GM18861 (cell line): ENCODE measurements at regions not wholly inside any gene's neighbourhood (a gene's known extent, or its start where the extent isn't known, plus 50 kb on each side); places are given as distances from the start of the nearest gene placed in this dataset.
A peak's percentile ranks its signal among the peaks of the same experiment; 100 is the strongest.
"Not testable (repeated sequence)": the region's sequence is repeated elsewhere in the genome, so short reads cannot be mapped to it uniquely, and the experiment has no call there.

Experiments used
- ATAC-seq: cut with Tn5 transposase; IDR thresholded peaks from one replicate; pipeline ENCODE4 v1.9.1; 2021; ENCODE audit not compliant: unreplicated experiment

DNA sequence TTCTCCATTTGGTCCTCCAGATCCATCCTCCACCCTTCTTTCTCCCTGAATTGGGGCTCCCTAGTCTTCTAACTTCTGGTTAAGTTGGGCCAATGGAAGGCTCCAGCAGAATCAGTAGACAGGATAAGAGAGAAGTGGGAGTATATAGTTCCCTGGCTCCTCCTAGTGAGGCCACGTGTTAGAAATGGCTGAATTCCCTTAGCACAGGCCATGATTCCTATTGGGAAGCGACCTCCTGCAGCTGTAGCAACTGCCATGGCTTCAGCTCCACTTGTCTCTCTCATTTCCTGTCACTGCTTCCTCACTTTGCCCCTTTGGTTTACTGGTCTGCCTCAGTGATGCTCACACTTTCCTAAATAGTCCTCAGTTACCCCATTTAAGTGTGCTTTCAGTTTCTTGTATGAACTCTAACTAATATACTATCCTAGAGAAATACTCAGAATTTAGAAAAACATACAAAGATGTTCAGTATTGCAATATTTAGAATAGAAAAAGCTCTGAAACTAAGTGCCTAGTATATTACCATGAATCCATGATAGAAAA, 104.8 kb upstream of the SMARCA2 start:
- ATAC-seq = no peak

DNA sequence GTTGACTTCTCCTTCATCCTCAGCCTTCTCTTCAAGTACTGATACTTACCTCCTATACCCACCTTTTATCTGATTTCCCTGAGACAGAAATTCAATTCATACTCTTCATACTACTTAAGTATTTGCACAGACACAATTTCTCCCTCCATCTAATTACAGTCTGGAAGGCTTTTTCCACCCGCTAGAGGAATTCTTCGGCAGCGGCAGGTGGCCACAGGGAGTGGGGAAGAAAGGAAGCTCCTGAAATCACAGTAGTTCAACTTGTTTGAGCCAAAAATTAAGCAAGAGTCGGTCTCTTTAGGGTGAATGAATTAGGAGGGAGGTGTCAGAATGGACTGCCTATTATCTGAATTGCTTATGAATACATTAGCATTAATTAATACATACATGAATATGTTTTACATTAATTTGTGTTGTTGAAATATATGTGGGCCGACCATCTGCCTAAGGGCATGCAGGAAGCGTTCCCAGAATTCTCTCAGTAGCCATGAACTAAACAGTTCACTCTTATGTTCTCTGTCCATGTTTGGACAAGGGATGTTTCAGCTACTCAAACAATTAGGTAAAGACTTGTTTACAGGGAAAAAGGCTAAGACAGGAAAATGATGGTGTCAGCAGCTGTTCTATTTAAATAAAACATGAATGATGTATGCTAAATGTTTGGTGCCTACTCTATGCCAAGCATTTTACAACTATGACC, 101.4 kb upstream of the SMARCA2 start:
- ATAC-seq = no peak

DNA sequence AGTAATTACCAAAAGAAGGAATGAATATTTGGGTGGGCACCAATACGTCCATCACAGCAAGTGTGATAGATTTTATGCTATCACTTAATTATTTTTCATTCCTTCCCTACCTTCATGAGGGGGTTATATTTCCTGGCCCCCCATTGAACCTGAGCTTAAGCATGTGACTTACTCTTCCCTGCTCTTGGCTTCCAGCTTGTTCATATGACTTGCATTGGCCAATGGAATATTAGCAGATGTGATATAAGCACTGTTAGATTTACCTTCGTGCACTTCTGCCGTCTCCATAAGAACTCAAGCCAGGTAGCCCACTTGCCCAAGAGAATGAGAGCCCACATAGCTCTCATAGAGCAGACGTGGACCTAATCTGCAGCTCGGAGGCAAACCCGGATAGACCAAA, 99.1 kb upstream of the SMARCA2 start:
- ATAC-seq = no peak

DNA sequence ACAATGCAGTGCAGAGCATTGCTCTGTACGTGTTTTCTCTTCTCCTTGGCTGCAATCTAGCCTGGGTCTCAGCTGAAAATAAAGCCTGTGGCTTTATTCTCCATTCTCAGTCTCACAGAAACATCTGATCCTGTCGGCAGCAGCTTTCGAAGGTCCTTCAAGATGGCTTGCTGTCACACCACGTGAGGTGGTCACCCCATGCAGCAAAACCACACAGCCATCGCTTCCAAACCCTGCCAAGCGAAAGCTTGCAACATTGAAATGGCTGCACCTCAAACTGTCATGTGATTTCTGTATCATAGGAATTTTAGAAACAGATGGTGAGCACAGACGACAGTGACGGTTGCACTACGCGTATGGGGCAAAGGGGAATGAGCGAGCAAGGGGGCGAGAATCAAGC, 98.5 kb upstream of the SMARCA2 start:
- no peak for ATAC-seq

DNA sequence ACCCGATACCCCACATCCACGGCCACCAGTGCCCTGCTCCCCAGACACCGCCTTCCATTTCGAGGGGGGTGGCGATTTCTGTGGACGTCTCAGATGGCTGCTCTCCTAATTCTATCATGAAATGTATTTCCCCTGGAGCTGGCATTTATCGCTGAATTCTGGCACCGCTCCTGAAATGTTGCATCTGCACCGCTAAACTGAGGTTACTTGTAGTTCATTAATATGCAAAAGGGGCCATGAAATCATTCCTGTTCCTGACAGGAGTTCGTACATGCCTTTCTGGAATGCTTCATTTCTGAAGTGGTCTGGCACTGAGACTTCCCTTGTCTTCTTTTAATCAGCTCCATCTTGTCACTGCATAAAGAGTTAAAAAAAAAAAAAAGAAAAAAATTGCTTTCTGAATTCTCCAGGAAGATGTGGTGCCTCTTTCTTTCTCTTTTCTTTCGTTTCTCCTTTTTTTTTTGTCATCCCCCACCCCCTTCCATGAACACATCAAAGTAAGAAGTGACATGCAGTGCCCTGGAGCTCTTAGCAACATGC, 97.7 kb upstream of the SMARCA2 start:
- no peak for ATAC-seq

DNA sequence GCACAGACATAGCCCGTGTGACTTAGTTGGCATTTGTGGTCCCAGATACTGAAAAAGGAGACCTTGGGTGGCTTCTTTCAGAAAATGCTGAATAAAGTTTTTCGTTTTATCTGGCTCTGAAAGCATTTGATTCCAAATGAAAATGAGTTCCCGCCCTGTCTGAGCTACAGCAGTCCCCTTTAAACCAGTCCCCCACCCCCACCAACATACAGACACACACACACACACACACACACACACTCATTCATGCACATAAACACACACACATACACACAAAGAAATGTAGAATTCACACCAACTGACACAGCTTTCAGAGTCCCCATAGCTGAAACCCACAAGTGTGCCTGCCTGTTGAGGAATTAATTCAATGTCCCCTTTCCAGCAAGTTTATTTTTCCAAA, 97.0 kb upstream of the SMARCA2 start:
- no peak for ATAC-seq

DNA sequence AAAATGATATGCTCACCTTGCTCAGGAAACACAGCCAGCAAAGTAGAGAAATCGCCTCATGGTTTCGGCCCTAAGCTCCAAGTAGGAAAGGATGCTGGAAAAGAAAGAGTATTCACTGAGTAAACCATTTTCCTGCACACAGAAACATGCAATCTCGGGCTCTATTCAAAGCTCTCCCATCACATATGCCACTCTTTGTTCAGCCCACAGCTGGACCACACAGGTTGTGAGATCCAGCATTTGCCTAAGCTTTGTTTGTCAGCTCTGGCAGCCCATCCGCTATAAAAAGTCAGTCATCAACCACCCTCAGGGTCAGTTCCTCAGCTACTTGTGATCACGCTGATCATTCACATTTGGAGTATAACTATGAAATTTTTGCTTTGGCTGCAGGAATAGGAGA, 96.5 kb upstream of the SMARCA2 start:
- ATAC-seq = no peak

DNA sequence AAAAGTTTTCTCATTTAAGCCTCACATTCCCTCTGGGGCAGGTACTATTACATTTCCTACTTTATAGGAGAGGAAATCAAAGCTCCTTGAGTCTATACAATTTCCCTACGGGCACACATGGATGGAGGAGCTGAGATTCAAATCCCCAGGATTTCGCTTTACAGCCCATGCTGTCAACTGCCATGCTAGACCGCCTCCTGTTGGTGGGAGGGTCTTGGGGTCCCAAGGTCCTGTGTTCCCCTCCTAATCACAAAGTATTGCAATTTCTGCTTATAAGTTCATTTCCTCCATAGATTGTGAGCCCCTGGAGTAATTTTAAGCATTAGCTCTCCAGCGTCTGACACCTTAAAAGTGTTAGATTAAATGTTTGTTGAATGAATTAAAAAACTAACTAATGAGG, 95.9 kb upstream of the SMARCA2 start:
- ATAC-seq = no peak

DNA sequence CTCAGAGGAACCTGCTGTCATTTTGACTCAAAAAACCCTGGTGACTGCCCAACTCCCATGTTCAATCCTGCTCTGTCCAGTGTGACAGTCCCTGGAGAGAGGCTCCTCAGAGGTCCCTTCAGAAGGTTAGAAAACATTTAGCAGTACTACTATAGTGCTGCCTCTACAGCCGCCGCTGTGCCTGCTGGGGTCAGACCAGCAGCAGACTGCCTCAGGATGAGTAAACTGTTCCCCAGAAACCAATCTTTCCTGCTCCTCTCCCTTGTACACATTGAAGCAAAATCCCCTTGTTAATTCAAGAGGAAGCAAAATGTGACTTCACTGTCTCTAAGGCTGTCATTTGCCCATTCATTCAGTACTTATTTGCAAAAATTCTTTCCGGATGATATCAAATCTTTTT, 94.8 kb upstream of the SMARCA2 start:
- ATAC-seq = no peak

DNA sequence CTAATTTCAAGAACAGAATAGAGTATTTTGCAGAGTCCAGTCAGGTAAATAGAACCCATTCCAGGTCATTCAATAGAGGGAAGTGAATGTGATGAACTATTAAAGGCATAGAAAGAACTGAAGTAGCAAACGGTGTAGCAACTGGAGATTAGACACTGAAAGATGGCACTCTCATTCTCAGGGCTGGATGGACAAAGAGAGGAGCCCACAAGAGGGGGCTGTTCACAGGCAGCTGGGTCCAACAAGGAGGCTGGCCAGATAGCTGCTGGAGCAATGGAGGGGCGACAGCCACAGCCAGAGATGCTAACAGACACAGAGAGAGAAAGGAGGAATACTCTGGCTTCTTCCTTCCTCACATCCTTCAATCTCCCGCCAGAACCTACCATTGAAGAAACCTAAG, 93.1 kb upstream of the SMARCA2 start:
- no peak for ATAC-seq

DNA sequence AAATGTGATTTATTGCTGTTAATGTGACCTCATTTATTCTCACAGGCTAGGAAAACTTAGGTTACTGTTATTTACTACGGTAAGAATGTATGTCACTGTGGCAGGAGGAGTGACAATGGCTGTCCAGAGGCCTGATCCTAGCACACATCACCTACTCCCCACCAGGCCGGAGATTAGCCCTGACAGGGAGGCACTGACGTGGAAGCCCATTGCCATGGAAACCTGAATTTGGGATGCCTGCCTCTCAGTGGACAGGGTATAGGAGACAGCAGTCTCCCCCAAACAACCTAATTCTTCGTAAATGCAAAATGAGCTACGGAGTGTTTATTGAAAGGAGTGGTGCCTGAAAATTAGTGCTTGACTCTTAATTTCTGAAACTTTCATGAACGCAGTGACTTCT, 87.6 kb upstream of the SMARCA2 start:
- no peak for ATAC-seq

DNA sequence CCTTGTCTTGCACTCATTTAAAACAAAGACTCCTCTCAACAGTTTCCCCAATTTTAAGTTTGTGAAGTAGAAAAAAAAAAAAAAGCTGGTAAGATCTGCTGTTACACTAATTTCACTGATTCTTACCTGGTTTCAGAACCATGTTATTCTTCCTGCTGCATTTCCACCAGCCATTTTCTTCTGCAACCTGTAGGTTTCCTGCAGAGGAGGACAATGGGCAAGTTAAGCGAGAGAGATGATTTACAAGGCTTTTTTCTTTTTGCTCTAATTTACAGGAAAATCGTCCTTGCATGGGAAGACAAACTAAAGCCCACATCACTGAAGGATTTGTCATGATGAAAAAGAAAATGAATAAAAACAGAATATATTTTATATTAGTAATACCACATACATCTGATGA, 86.0 kb upstream of the SMARCA2 start:
- ATAC-seq = no peak

DNA sequence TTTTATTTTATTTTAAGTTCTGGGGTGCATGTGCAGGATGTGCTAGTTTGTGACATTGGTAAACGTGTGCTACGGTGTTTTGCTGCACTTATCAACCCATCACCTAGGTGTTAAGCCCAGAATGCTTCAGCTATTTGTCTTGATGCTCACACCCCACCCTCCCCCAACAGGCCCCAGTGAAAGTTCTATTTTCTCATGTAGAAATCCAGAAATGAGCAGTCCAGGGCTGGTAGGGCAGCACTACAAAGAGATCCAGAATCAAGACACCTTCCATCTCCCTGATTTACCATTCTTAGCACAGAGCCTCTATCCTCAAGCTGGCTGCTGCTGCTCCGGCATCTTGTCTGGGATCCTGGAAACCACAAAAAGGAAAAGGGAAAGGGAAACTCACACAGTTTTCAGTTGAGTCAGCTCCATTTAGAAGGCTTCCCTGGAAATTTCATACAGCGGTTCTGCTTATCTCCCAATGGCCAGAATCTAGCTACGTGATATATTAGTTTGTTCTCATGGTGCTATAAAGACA, 85.4 kb upstream of the SMARCA2 start:
- no peak for ATAC-seq

DNA sequence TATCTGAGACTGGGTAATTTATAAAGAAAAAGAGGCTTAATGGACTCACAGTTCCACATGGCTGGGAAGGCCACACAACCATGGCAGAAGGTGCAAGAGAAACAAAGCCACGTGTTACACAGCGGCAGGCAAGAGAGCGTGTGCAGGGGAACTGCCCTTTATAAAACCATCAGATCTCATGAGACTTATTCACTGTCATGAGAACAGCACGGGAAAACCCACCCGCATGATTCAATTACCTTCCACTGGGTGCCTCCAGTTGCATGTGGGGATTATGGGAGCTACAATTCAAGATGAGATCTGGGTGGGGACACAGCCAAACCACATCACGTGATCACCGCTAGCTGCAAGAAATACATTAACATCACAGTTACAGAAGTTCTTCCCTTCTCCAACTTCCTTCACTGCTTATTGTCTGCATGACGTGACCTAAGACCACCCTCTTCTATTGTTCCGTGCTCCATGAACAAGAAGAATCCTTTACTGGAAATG, 84.9 kb upstream of the SMARCA2 start:
- not testable (repeated sequence) for ATAC-seq

DNA sequence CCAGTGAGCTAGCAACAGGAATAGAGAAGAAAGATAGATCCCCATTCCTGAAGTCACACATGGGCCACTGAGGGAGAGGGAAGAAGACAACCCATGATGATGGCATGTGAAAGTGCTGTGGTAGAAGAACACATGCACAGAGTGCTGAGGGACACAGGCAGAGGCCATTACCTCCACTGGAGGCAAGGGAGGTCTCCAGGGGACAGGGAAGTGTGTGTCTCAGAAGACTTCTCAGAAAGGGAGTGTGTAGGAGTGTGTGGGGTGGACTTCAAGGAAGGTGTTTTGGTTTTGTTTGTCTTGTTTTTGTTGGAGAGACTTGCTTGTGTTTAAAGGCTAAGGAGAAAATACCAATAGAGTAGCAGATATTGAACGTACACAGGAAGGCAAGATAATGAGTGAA, 77.0 kb upstream of the SMARCA2 start:
- no peak for ATAC-seq

DNA sequence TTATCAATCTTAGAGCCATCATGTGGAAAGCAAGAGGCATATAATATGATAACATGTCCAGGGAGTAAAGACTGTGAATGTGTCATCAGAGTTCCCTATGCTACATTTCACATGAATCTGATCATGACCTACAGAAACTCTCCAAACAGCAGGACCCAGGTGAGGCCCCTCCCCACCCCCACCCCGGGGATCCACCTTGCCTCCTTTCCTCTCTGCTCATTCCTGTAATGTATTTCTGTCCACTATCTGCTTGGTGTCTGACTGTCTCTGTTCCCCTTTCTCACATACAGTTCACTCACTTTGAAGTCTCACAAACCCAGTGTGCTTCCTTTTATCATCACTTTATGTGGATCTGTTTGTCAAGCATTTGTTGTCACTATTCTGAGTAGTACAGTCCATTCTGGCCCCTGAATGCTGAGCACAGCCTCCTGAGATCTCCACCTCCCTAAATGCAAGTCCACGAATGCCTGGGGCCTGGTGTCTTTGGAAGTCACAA, 76.4 kb upstream of the SMARCA2 start:
- ATAC-seq = peak; percentile 52

DNA sequence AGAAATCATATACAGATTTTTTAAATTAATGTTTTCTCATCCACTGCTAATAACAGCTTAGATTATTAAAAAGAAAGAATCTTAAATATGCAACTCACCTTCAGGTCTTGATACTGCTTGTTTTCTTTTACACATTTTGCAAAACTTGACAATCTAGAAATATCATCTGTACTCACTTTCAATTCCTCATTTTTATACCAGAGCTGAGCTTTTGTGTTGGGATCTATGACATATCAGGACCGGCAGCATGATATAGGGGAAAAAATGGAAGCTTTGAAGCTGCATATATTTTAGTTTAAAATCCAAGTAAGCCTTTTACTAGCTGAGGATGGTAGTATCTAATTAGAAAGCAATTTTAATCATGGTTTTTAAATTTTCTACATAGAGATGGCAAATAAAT, 75.7 kb upstream of the SMARCA2 start:
- ATAC-seq = peak; percentile 44

DNA sequence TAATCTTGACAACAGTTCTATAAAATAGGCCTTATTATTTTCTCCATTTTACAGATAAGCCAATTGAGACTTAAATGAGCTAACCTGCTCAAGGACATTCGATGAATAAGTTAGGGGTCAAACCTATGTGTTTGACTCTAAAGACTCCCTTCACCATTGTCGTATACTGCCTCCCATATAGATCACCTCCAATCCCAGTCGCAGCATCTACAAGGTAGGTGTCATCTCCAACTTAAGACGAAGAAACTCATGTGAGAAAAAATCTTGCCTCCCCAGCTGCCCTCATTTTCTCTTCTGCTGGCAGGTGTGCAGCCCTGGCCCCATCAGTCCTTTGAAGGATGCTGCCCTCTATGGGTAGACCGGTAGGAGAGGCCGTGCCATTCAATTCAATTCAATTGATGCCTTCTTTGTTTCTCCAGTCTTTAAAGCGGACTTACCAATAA, 75.2 kb upstream of the SMARCA2 start:
- peak; percentile 70 for ATAC-seq

DNA sequence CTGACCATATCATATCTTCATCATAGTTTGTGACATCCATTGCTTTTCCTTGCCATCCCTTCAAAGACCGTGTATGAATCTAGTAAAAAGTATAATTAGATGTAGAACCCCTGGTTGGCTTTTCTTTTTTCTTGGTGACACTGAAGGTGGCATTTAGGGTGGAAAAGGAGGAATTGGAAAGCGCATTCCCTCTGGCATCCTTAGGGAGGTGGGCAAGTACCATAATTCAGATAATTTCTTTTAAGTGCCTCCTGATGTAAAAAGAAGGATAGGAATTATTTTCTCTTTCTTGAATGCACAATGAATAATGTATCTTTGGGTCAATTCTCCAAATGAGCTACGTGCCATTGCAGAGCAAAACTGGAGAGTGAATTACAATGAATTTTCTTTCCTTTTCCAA, 73.2 kb upstream of the SMARCA2 start:
- ATAC-seq = no peak

DNA sequence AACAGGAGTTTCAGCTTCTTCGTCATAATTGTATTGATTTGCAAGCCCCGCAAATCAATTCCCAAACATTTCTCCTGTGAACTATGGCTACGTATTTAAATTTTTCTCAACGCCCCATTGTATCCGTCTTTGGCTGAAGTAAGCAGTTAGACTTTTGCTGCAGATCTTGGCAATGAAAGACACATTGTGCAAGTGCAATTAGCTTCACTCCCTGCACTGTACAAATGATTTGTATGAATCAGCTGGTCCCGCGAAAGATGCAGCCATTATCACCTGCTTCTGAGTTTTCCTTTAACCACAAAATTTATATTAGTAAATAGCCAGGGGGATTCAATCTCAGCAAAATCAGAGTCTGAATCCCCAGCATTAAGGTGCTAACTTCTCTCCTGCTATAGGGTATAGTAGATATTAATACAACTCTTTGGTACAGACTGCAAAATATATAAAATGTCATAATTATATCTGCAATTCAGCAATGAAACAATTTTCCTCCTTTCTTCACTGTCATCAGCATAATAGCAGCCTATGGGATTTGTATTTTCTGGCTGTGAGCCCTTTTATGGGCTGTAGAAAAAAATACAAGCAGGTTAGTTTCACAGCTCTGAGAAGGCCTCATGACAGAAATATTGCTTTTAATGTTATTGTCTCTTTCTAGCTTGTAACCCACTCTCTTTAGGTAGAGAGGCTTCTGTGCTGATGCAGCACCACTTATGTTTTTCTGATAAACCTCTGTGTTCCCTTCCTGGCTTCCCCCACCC, 68.4 kb upstream of the SMARCA2 start:
- no peak for ATAC-seq

DNA sequence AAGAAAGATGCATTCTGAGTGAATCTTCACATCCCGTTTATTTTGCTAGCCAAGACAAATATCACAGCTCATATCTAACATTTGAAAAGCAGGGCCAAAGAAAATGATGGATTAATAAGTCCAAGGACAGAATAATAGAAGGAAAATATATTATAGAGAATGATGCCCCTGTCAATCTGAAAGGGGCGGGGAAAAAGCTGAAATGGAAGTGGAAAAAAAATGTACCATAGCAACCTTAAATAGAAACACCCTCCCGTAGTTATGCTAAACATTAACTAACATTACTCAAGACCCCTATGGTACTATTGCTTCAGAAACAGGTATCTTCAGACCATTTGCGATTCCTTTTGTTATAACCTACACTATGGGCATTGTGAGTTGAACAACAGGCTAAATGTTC, 67.7 kb upstream of the SMARCA2 start:
- ATAC-seq = no peak

DNA sequence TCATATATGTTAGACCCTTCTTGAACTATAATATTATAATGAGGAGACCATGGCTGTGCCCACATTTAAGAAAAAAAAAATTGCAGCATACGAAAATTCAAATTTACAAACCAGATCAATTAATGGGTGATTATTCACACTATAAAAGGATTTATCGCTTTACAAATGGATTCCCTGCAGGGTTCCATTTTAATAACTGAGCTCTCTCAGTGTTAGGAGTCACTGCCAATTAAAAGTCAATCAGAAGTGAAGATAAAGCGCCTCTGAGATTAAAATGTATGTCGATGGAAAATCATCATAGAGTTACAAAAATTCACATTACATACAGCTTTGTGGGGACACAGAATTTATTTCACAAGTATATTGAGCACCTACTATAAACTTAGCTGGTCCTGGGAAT, 66.6 kb upstream of the SMARCA2 start:
- no peak for ATAC-seq
